Stimulated activated CD8-positive, alpha-beta memory T cell treated with anti-CD3 and anti-CD28 coated beads, Interleukin-7, amount 100 ng/mL, for 24 hours (primary cell): ENCODE measurements at regions not wholly inside any gene's neighbourhood (a gene's known extent, or its start where the extent isn't known, plus 50 kb on each side); places are given as distances from the start of the nearest gene placed in this dataset.

ENCODE experiments used
- DNase-seq: peaks from one replicate; pipeline ENCODE4 v3.0.0-alpha.2; 2020; ENCODE audit warnings: low read depth

GRCh38 chr6:2502998-2503674, 247.6 kb downstream of the MYLK4 start:
- DNase-seq, result no peak

- no peak for DNase-seq
Observed at GRCh38 chr6:2502096-2502997, 248.4 kb downstream of the MYLK4 start.

GRCh38 chr6:2497922-2498623, 252.6 kb downstream of the MYLK4 start:
- DNase-seq, result no peak

GRCh38 chr6:2496291-2496690, 250.9 kb upstream of the GMDS start:
- no peak for DNase-seq

- no peak for DNase-seq
Observed at GRCh38 chr6:2492686-2493523, 247.5 kb upstream of the GMDS start.

GRCh38 chr6:2491137-2491536, 245.7 kb upstream of the GMDS start:
- no peak for DNase-seq

GRCh38 chr6:2488578-2488977, 243.2 kb upstream of the GMDS start:
- DNase-seq, result no peak

GRCh38 chr6:2485116-2485515, 239.7 kb upstream of the GMDS start:
- no peak for DNase-seq

- DNase-seq, result no peak
Observed at GRCh38 chr6:2482773-2483172, 237.4 kb upstream of the GMDS start.

GRCh38 chr6:2481307-2481706, 235.9 kb upstream of the GMDS start:
- DNase-seq, result no peak

GRCh38 chr6:2480267-2480966, 235.0 kb upstream of the GMDS start:
- no peak for DNase-seq

GRCh38 chr6:2478200-2478599, 232.8 kb upstream of the GMDS start:
- DNase-seq, result no peak

- DNase-seq, result no peak
Observed at GRCh38 chr6:2477666-2478065, 232.3 kb upstream of the GMDS start.

GRCh38 chr6:2477250-2477649, 231.8 kb upstream of the GMDS start:
- no peak for DNase-seq

- no peak for DNase-seq
Observed at GRCh38 chr6:2476376-2476775, 231.0 kb upstream of the GMDS start.

- no peak for DNase-seq
Observed at GRCh38 chr6:2471472-2471871, 226.1 kb upstream of the GMDS start.

GRCh38 chr6:2469428-2469827, 224.0 kb upstream of the GMDS start:
- no peak for DNase-seq

- DNase-seq, result no peak
Observed at GRCh38 chr6:2468601-2468955, 223.2 kb upstream of the GMDS start.

- DNase-seq, result no peak
Observed at GRCh38 chr6:2467929-2468600, 222.7 kb upstream of the GMDS start.

GRCh38 chr6:2465336-2465735, 219.9 kb upstream of the GMDS start:
- DNase-seq, result no peak

GRCh38 chr6:2464641-2465040, 219.2 kb upstream of the GMDS start:
- no peak for DNase-seq
